ENCODE measurements at regions not wholly inside any gene's neighbourhood (a gene's known extent, or its start where the extent isn't known, plus 50 kb on each side); places are given as distances from the start of the nearest gene placed in this dataset.

DNA sequence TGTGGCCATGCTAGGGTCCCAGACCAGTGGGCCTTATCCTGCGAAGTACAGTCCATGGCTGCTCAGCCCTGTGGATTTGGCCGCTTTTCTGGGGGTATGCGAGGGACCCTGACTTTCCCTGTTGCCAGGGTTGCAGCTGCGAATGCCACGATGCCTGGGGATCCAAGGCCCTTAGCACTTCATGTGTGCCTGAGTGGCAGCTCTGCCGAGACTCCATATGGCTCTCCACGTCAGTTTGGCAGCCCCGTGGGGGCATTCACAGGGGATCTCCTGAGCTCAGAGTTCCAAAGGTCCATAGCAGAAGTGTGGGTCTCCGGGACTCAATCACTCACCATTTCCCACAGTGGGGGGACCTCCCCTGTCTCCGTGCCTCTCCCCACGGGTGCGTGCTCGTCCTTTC lies 319.5 kb downstream of the DOK5 start (continued):
- TF ChIP-seq CBX5 (IDR thresholded peaks at IDR 0.05; ENCODE audit: low read depth) (no peak), CHD1 (IDR thresholded peaks at IDR 0.05; ENCODE audit: low read depth, low read length) (no peak), ATF7 (IDR thresholded peaks at IDR 0.05; ENCODE audit: low read depth) (no peak), SREBF2 (IDR thresholded peaks at IDR 0.05; ENCODE audit: low read length) (no peak), EP300 (IDR thresholded peaks at IDR 0.05; ENCODE audit: borderline replicate concordance in 1 of 2, control insufficient read depth in 1 of 2, low read depth in 2 of 2, low read length in 2 of 2) (no peak), IRF4 (IDR thresholded peaks at IDR 0.05; ENCODE audit: low read depth, low read length) (no peak), STAT1 (conservative IDR thresholded peaks at IDR 0.05) (no peak), ZNF24 (IDR thresholded peaks at IDR 0.05) (no peak), TCF12 (IDR thresholded peaks at IDR 0.05; ENCODE audit: low read depth, low read length) (no peak), HDAC2 (IDR thresholded peaks at IDR 0.05) (no peak)

DNA sequence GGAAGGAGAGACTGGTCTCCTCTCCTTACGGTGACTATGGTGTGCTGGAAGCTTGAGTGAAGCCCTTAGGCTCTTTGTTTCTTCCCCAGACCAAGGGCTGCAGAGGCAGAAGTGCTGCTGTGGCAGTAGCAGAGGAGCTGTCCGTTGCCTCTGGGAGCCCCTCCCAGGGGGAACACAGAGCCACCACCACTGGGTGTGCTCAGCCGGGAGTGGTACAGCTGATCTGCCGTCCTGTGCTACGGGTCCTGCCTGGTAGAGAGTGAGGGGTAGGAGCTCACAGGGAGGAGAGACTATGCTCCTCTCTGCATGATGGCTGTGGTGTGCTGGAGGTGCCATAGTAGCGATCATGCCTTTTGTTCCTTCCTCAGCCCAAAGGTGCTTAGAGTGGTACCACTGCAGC lies 318.7 kb downstream of the DOK5 start:
- Histone ChIP-seq H3K9me3 (replicated peaks; ENCODE audit: control insufficient read depth, insufficient read depth, low read length) (no peaks in the 10 kb centered on the region), H2AFZ (ENCODE audit: control insufficient read depth, low read depth, low read length) (no peak overlapping the region), H4K20me1 (ENCODE audit: control insufficient read depth, insufficient read depth) (no peaks in the 10 kb centered on the region), H3K36me3 (ENCODE audit: control insufficient read depth in 2 of 2, insufficient read depth in 2 of 2, low read length in 1 of 2) (no peaks in the 10 kb centered on the region), H3K27me3 (replicated peaks in 1 of 2; ENCODE audit: control insufficient read depth in 2 of 2, insufficient read depth in 2 of 2, low read length in 1 of 2) (no peaks in the 10 kb centered on the region), H3K27ac (ENCODE audit: control insufficient read depth, insufficient read depth) (no peak overlapping the region), H3K4me1 (ENCODE audit: control insufficient read depth, insufficient read depth, low read length) (no peaks in the 10 kb centered on the region), H3K79me2 (ENCODE audit: control insufficient read depth, insufficient read depth, low read length) (no peaks in the 10 kb centered on the region), H3K9ac (ENCODE audit: control insufficient read depth, insufficient read depth, low read length) (no peak overlapping the region), H3K4me2 (ENCODE audit: control insufficient read depth, insufficient read depth) (no peak overlapping the region), H3K4me3 (no peak overlapping the region)
- DNase-seq (ENCODE audit: low read depth, low spot score) (no peak), FAIRE-seq (no peak), ATAC-seq (no peak)
- ChIA-PET RAD21 (ENCODE audit: unreplicated experiment) (no interaction called here), SMC1A (ENCODE audit: uncharacterized antibody, unreplicated experiment) (no interaction called here), POLR2A (no interaction called here), CTCF (no interaction called here)
- BruUV-seq (replicated peaks) = no TSS peak
- 17% methylated on average over 6 of the region's 6 CpGs for WGBS (ENCODE audit: insufficient coverage, insufficient replicate concordance, low lambda C conversion rate, missing lambda C conversion rate)
- TF ChIP-seq IRF5 (IDR thresholded peaks at IDR 0.05; ENCODE audit: borderline replicate concordance) = no peak
- no peak for TF ChIP-seq CEBPB (IDR thresholded peaks at IDR 0.05; ENCODE audit: borderline replicate concordance in 1 of 2, low read depth in 2 of 2, low read length in 2 of 2)
- no peak for TF ChIP-seq BRCA1 (IDR thresholded peaks at IDR 0.05; ENCODE audit: low read depth, low read length)
- TF ChIP-seq HCFC1 (IDR thresholded peaks at IDR 0.05; ENCODE audit: low read length) = no peak
- in situ Hi-C loops (cut with MboI) (no loop called here), intact Hi-C loops (cut with micrococcal nuclease; ENCODE audit: unreplicated experiment) (no loop called here)

Data from GM12878 (cell line).